Testis (tissue), 2 donors: ENCODE measurements at regions not wholly inside any gene's neighbourhood (a gene's known extent, or its start where the extent isn't known, plus 50 kb on each side); places are given as distances from the start of the nearest gene placed in this dataset.

Experiments used
- POLR2A ChIP-seq: fragments of 450-650 bp; IDR thresholded peaks from one replicate; pipeline ENCODE4 v1.6.1; 2017; ENCODE audit warnings: antibody characterized with exemption, mild to moderate bottlenecking, moderate library complexity
- TF ChIP-seq, protein P1 (sequence below), 3 experiments: fragments of 450-650 bp in 2 of 3; fragments of 200-600 bp in 1 of 3; sonication (generic) in 1 of 3; IDR thresholded peaks; one replicate each; pipeline ENCODE4 v1.5.1; 2016 to 2019; ENCODE audit warnings: antibody characterized with exemption in 3 of 3, mild to moderate bottlenecking in 2 of 3, moderate library complexity in 1 of 3

DNA sequence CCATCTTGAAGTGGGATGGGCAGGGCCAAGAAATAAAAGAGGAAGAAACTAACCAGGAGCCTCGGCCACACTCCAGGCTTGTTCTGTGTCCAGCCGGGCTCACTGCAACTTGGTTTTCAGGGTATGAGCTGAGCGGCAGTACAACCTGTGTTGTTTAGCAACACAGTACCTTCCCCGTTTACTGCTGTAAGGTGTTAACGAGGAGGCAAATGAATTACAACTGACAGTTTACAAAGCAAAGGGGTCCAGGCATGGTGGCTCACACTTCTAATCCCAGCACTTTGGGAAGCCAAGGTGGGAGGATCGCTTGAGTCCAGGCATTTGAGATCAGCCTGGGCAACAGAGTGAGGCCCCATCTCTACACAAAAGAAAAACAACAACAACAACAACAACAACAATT is 481.3 kb upstream of the SULF2 start:
- TF ChIP-seq, protein P1, sequence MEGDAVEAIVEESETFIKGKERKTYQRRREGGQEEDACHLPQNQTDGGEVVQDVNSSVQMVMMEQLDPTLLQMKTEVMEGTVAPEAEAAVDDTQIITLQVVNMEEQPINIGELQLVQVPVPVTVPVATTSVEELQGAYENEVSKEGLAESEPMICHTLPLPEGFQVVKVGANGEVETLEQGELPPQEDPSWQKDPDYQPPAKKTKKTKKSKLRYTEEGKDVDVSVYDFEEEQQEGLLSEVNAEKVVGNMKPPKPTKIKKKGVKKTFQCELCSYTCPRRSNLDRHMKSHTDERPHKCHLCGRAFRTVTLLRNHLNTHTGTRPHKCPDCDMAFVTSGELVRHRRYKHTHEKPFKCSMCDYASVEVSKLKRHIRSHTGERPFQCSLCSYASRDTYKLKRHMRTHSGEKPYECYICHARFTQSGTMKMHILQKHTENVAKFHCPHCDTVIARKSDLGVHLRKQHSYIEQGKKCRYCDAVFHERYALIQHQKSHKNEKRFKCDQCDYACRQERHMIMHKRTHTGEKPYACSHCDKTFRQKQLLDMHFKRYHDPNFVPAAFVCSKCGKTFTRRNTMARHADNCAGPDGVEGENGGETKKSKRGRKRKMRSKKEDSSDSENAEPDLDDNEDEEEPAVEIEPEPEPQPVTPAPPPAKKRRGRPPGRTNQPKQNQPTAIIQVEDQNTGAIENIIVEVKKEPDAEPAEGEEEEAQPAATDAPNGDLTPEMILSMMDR (IDR thresholded peaks at IDR 0.05) = no peak
- no peak for TF ChIP-seq POLR2A
